Activated CD4-positive, alpha-beta T cell treated with anti-CD3 and anti-CD28 coated beads for 36 hours (primary cell): ENCODE measurements at regions not wholly inside any gene's neighbourhood (a gene's known extent, or its start where the extent isn't known, plus 50 kb on each side); places are given as distances from the start of the nearest gene placed in this dataset.

Experiments used
- ATAC-seq: fragments of 200-7000 bp; cut with Tn5 transposase; one replicate; pipeline ENCODE4 v1.10.0; 2021; ENCODE audit warnings: mild to moderate bottlenecking, moderate library complexity
- CTCF ChIA-PET: fragments of 350-600 bp; sonication (Branson Sonifier 250); formaldehyde crosslinking; loops from one replicate; lab custom pipeline; 2021; ENCODE audit warnings: antibody characterized with exemption; lab: Charles Lee
- POLR2A ChIA-PET: fragments of 350-600 bp; sonication (Branson Sonifier 250); formaldehyde crosslinking; loops from one replicate; lab custom pipeline; 2021; ENCODE audit warnings: antibody characterized with exemption, inconsistent platforms; lab: Charles Lee
- DNase-seq: peaks from one replicate; pipeline ENCODE4 v3.0.0-alpha.2; 2020
- H3K27ac Mint-ChIP-seq: one replicate; pipeline ENCODE4 v1.8.0; 2021; ENCODE audit warnings: mixed read lengths
- H3K27me3 Mint-ChIP-seq: one replicate; pipeline ENCODE4 v1.8.0; 2021; ENCODE audit warnings: mixed read lengths
- H3K36me3 Mint-ChIP-seq: one replicate; pipeline ENCODE4 v1.8.0; 2021; ENCODE audit warnings: low read depth, mixed read lengths
- H3K4me1 Mint-ChIP-seq: one replicate; pipeline ENCODE4 v1.8.0; 2021; ENCODE audit warnings: mixed read lengths
- H3K4me3 Mint-ChIP-seq: one replicate; pipeline ENCODE4 v1.8.0; 2021; ENCODE audit warnings: mild to moderate bottlenecking, moderate library complexity, mixed read lengths
- H3K9me3 Mint-ChIP-seq: one replicate; pipeline ENCODE4 v1.8.0; 2021; ENCODE audit warnings: low read depth, mixed read lengths
- intact Hi-C, 2 experiments: fragments of 100-400 bp; cut with DNase I in 1 of 2; cut with micrococcal nuclease in 1 of 2; formaldehyde crosslinking; loops; one replicate each; pipeline versions ENCODE4 v1.14.2 to v1.15.1; 2022 to 2024; cut with DNase I, micrococcal nuclease

GRCh38 chr4:30265716-30266115, 454.5 kb upstream of the PCDH7 start:
- H3K4me3 Mint-ChIP-seq: no peak overlapping the region
- no peak overlapping the region for H3K27ac Mint-ChIP-seq
- peaks cover 7% of the 10 kb centered on the region for H3K9me3 Mint-ChIP-seq
- no peaks in the 10 kb centered on the region for H3K4me1 Mint-ChIP-seq
- H3K27me3 Mint-ChIP-seq: no peaks in the 10 kb centered on the region
- ChIA-PET POLR2A (no interaction called here), CTCF (no interaction called here)
- DNase-seq: no peak
- no peaks in the 10 kb centered on the region for H3K36me3 Mint-ChIP-seq
- intact Hi-C loops: no loop called here
- ATAC-seq: no peak

- intact Hi-C loops: no loop called here
- CTCF ChIA-PET: no interaction called here
- DNase-seq (no peak), ATAC-seq (no peak)
- Mint-ChIP-seq H3K4me3 (no peak overlapping the region), H3K27me3 (no peaks in the 10 kb centered on the region), H3K27ac (no peak overlapping the region), H3K36me3 (no peaks in the 10 kb centered on the region), H3K4me1 (no peaks in the 10 kb centered on the region), H3K9me3 (peaks cover 10% of the 10 kb centered on the region)
- POLR2A ChIA-PET: no interaction called here
These were observed 451.8 kb upstream of the PCDH7 start for GRCh38 chr4:30268370-30268769.

GRCh38 chr4:30269850-30270249, 450.3 kb upstream of the PCDH7 start:
- Mint-ChIP-seq H3K4me1 (no peaks in the 10 kb centered on the region), H3K27me3 (no peaks in the 10 kb centered on the region), H3K27ac (no peak overlapping the region), H3K4me3 (no peak overlapping the region), H3K36me3 (no peaks in the 10 kb centered on the region), H3K9me3 (peaks cover 12% of the 10 kb centered on the region)
- POLR2A ChIA-PET: no interaction called here
- ATAC-seq (no peak), DNase-seq (no peak)
- CTCF ChIA-PET: no interaction called here
- intact Hi-C loops: no loop called here

- DNase-seq (no peak), ATAC-seq (no peak)
- ChIA-PET POLR2A (no interaction called here), CTCF (no interaction called here)
- no peaks in the 10 kb centered on the region for H3K36me3 Mint-ChIP-seq
- H3K4me1 Mint-ChIP-seq: no peaks in the 10 kb centered on the region
- no peak overlapping the region for H3K27ac Mint-ChIP-seq
- no peaks in the 10 kb centered on the region for H3K27me3 Mint-ChIP-seq
- H3K4me3 Mint-ChIP-seq: no peak overlapping the region
- peaks cover 15% of the 10 kb centered on the region for H3K9me3 Mint-ChIP-seq
- intact Hi-C loops: no loop called here
These were observed 438.2 kb upstream of the PCDH7 start for GRCh38 chr4:30281986-30282385.

GRCh38 chr4:30283336-30283735, 436.8 kb upstream of the PCDH7 start:
- CTCF ChIA-PET: no interaction called here
- no peak for DNase-seq
- intact Hi-C loops: no loop called here
- ATAC-seq: no peak
- POLR2A ChIA-PET: no interaction called here
- Mint-ChIP-seq H3K9me3 (peaks cover 18% of the 10 kb centered on the region), H3K4me3 (no peak overlapping the region), H3K27ac (no peak overlapping the region), H3K36me3 (no peaks in the 10 kb centered on the region), H3K4me1 (no peaks in the 10 kb centered on the region), H3K27me3 (no peaks in the 10 kb centered on the region)

GRCh38 chr4:30294295-30294694, 425.9 kb upstream of the PCDH7 start:
- ChIA-PET POLR2A (no interaction called here), CTCF (no interaction called here)
- H3K27me3 Mint-ChIP-seq: no peaks in the 10 kb centered on the region
- peaks cover 9% of the 10 kb centered on the region for H3K9me3 Mint-ChIP-seq
- H3K4me3 Mint-ChIP-seq: no peak overlapping the region
- no peak for ATAC-seq
- H3K4me1 Mint-ChIP-seq: no peaks in the 10 kb centered on the region
- no peaks in the 10 kb centered on the region for H3K36me3 Mint-ChIP-seq
- intact Hi-C loops: no loop called here
- H3K27ac Mint-ChIP-seq: no peak overlapping the region
- DNase-seq: no peak

- Mint-ChIP-seq H3K27ac (no peak overlapping the region), H3K36me3 (no peaks in the 10 kb centered on the region), H3K4me1 (no peaks in the 10 kb centered on the region), H3K27me3 (no peaks in the 10 kb centered on the region), H3K9me3 (peaks cover 11% of the 10 kb centered on the region), H3K4me3 (no peak overlapping the region)
- ATAC-seq: no peak
- ChIA-PET CTCF (no interaction called here), POLR2A (no interaction called here)
- no peak for DNase-seq
- intact Hi-C loops: no loop called here
These were observed 424.5 kb upstream of the PCDH7 start for GRCh38 chr4:30295652-30296051.

GRCh38 chr4:30314001-30314400, 406.2 kb upstream of the PCDH7 start:
- CTCF ChIA-PET: interaction anchor here (0.6 kb wide), 1 partner anchor 235 kb away, joined by 3 read pairs; no protein-coding TSS in a partner anchor
- intact Hi-C loops: no loop called here
- Mint-ChIP-seq H3K4me3 (no peak overlapping the region), H3K9me3 (peaks cover 15% of the 10 kb centered on the region), H3K27ac (no peak overlapping the region), H3K4me1 (no peaks in the 10 kb centered on the region), H3K27me3 (no peaks in the 10 kb centered on the region), H3K36me3 (no peaks in the 10 kb centered on the region)
- ATAC-seq: no peak
- no peak for DNase-seq
- POLR2A ChIA-PET: no interaction called here

- Mint-ChIP-seq H3K27ac (no peak overlapping the region), H3K27me3 (no peaks in the 10 kb centered on the region), H3K36me3 (no peaks in the 10 kb centered on the region), H3K4me1 (no peaks in the 10 kb centered on the region), H3K4me3 (no peak overlapping the region), H3K9me3 (peaks cover 15% of the 10 kb centered on the region)
- CTCF ChIA-PET: no interaction called here
- POLR2A ChIA-PET: no interaction called here
- intact Hi-C loops: no loop called here
- no peak for DNase-seq
- ATAC-seq: no peak
These were observed 389.1 kb upstream of the PCDH7 start for GRCh38 chr4:30330894-30331652.

GRCh38 chr4:30341731-30342130, 378.4 kb upstream of the PCDH7 start:
- Mint-ChIP-seq H3K4me3 (no peak overlapping the region), H3K9me3 (peaks cover 9% of the 10 kb centered on the region), H3K4me1 (no peaks in the 10 kb centered on the region), H3K36me3 (no peaks in the 10 kb centered on the region), H3K27ac (no peak overlapping the region), H3K27me3 (no peaks in the 10 kb centered on the region)
- intact Hi-C loops: no loop called here
- ChIA-PET POLR2A (no interaction called here), CTCF (no interaction called here)
- DNase-seq (no peak), ATAC-seq (no peak)

GRCh38 chr4:30350288-30350687, 369.9 kb upstream of the PCDH7 start:
- Mint-ChIP-seq H3K36me3 (no peaks in the 10 kb centered on the region), H3K9me3 (peaks cover 21% of the 10 kb centered on the region), H3K27me3 (no peaks in the 10 kb centered on the region), H3K27ac (no peak overlapping the region), H3K4me3 (no peak overlapping the region), H3K4me1 (no peaks in the 10 kb centered on the region)
- ChIA-PET POLR2A (no interaction called here), CTCF (no interaction called here)
- DNase-seq (no peak), ATAC-seq (no peak)
- intact Hi-C loops: no loop called here

GRCh38 chr4:30354605-30355004, 365.6 kb upstream of the PCDH7 start:
- CTCF ChIA-PET: no interaction called here
- H3K27me3 Mint-ChIP-seq: no peaks in the 10 kb centered on the region
- intact Hi-C loops: no loop called here
- H3K9me3 Mint-ChIP-seq: peaks cover 16% of the 10 kb centered on the region
- no peak overlapping the region for H3K4me3 Mint-ChIP-seq
- POLR2A ChIA-PET: no interaction called here
- DNase-seq (no peak), ATAC-seq (no peak)
- no peaks in the 10 kb centered on the region for H3K36me3 Mint-ChIP-seq
- H3K4me1 Mint-ChIP-seq: no peaks in the 10 kb centered on the region
- H3K27ac Mint-ChIP-seq: no peak overlapping the region
